ENCODE measurements at regions not wholly inside any gene's neighbourhood (a gene's known extent, or its start where the extent isn't known, plus 50 kb on each side); places are given as distances from the start of the nearest gene placed in this dataset.

GRCh38 chr2:3138621-3139020, 239.0 kb downstream of the EIPR1 start:
- no peak overlapping the region for H3K27ac Mint-ChIP-seq (ENCODE audit: unreplicated experiment)
- H3K36me3 Mint-ChIP-seq (ENCODE audit: low read depth), result peaks cover 8% of the 10 kb centered on the region
- H3K4me3 Mint-ChIP-seq, result no peak overlapping the region
- peaks cover 8% of the 10 kb centered on the region for H3K4me1 Mint-ChIP-seq
- no peak for TF ChIP-seq CTCF (conservative IDR thresholded peaks at IDR 0.05)
- H3K27me3 Mint-ChIP-seq (ENCODE audit: low read depth), result no peaks in the 10 kb centered on the region
- DNase-seq (ENCODE audit: low read depth, low spot score), result no peak
- H3K9me3 Mint-ChIP-seq, result peaks cover 5% of the 10 kb centered on the region

GRCh38 chr2:3137651-3138300, 239.8 kb downstream of the EIPR1 start:
- H3K9me3 Mint-ChIP-seq, result peaks cover 5% of the 10 kb centered on the region
- H3K36me3 Mint-ChIP-seq (ENCODE audit: low read depth), result peaks cover 12% of the 10 kb centered on the region
- DNase-seq (ENCODE audit: low read depth, low spot score), result no peak
- H3K4me3 Mint-ChIP-seq, result no peak overlapping the region
- no peak for TF ChIP-seq CTCF (conservative IDR thresholded peaks at IDR 0.05)
- H3K27me3 Mint-ChIP-seq (ENCODE audit: low read depth), result no peaks in the 10 kb centered on the region
- H3K4me1 Mint-ChIP-seq, result no peaks in the 10 kb centered on the region
- no peak overlapping the region for H3K27ac Mint-ChIP-seq (ENCODE audit: unreplicated experiment)

GRCh38 chr2:3135676-3136075, 241.9 kb downstream of the EIPR1 start:
- no peaks in the 10 kb centered on the region for H3K27me3 Mint-ChIP-seq (ENCODE audit: low read depth)
- TF ChIP-seq CTCF (conservative IDR thresholded peaks at IDR 0.05), result no peak
- H3K4me1 Mint-ChIP-seq, result peaks cover 13% of the 10 kb centered on the region
- H3K4me3 Mint-ChIP-seq, result no peak overlapping the region
- H3K9me3 Mint-ChIP-seq, result peaks cover 5% of the 10 kb centered on the region
- H3K36me3 Mint-ChIP-seq (ENCODE audit: low read depth), result peaks cover 12% of the 10 kb centered on the region
- H3K27ac Mint-ChIP-seq (ENCODE audit: unreplicated experiment), result no peak overlapping the region
- DNase-seq (ENCODE audit: low read depth, low spot score), result no peak

GRCh38 chr2:3134026-3134571, 243.5 kb downstream of the EIPR1 start:
- H3K36me3 Mint-ChIP-seq (ENCODE audit: low read depth), result peaks cover 12% of the 10 kb centered on the region
- TF ChIP-seq CTCF (conservative IDR thresholded peaks at IDR 0.05), result no peak
- peaks cover 20% of the 10 kb centered on the region for H3K4me1 Mint-ChIP-seq

GRCh38 chr2:3132966-3133365, 244.7 kb downstream of the EIPR1 start:
- Mint-ChIP-seq H3K36me3 (ENCODE audit: low read depth) (peaks cover 12% of the 10 kb centered on the region), H3K4me3 (no peak overlapping the region), H3K4me1 (peaks cover 20% of the 10 kb centered on the region), H3K27me3 (ENCODE audit: low read depth) (no peaks in the 10 kb centered on the region), H3K9me3 (peaks cover 5% of the 10 kb centered on the region), H3K27ac (ENCODE audit: unreplicated experiment) (no peak overlapping the region)
- TF ChIP-seq CTCF (conservative IDR thresholded peaks at IDR 0.05), result no peak
- no peak for DNase-seq (ENCODE audit: low read depth, low spot score)

More at GRCh38 chr2:3134026-3134571, 243.5 kb downstream of the EIPR1 start:
- DNase-seq (ENCODE audit: low read depth, low spot score), result no peak
- H3K27ac Mint-ChIP-seq (ENCODE audit: unreplicated experiment), result no peak overlapping the region
- H3K27me3 Mint-ChIP-seq (ENCODE audit: low read depth), result no peaks in the 10 kb centered on the region
- no peak overlapping the region for H3K4me3 Mint-ChIP-seq
- peaks cover 5% of the 10 kb centered on the region for H3K9me3 Mint-ChIP-seq
